GM21381 (cell line): ENCODE measurements at regions not wholly inside any gene's neighbourhood (a gene's known extent, or its start where the extent isn't known, plus 50 kb on each side); places are given as distances from the start of the nearest gene placed in this dataset.

Source experiments
- ATAC-seq: cut with Tn5 transposase; IDR thresholded peaks from one replicate; pipeline ENCODE4 v1.9.1; 2021; ENCODE audit warnings: mild to moderate bottlenecking, moderate library complexity; ENCODE audit not compliant: unreplicated experiment

- no peak for ATAC-seq
Measured at GRCh38 chr15:58269455-58270414, 131.6 kb downstream of the AQP9 start.

GRCh38 chr15:58271410-58271809 lies 133.2 kb downstream of the AQP9 start:
- ATAC-seq, result no peak

DNA sequence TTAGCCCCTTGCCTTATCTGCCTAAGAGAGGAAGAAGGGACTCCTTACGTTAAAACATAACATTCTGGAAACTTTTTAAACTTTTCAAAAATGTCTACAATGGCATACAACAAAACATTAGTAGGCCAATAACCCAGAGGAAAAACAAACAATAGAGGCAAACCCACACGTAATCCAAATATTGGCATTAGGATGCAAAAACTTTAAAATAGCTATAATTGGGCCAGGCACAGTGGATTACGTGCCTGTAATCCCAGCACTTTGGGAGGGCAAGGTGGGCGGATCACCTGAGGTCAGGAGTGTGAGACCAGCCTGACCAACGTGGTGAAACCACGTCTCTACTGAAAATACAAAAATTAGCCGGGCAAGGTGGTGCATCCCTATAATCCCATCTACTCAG lies 134.9 kb downstream of the AQP9 start:
- no peak for ATAC-seq

DNA sequence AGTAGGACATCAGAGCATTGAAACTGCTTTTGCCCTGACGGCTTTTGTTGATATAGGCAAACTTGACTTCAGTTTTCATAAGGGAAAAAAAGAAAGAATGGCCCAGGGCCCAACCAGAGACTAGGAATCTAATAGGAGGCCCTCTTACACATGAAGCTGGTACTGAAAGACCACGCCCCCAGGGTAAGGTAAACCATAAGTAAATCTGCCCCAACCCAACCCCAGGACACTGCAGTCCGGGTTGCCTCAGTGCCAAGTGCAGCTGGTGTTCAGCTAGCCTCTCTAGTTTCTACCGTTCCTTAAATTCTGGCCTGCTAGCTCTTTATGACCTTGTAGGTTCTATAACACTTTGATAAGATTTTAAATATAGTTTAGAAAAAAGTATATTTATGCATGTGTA lies 136.7 kb downstream of the AQP9 start:
- ATAC-seq, result no peak

GRCh38 chr15:58275785-58276184 lies 137.6 kb downstream of the AQP9 start:
- no peak for ATAC-seq

- ATAC-seq, result no peak
Measured at GRCh38 chr15:58276924-58277323, 138.7 kb downstream of the AQP9 start.

GRCh38 chr15:58277333-58277732 lies 139.2 kb downstream of the AQP9 start:
- no peak for ATAC-seq

GRCh38 chr15:58279106-58279505 lies 140.9 kb downstream of the AQP9 start:
- no peak for ATAC-seq

DNA sequence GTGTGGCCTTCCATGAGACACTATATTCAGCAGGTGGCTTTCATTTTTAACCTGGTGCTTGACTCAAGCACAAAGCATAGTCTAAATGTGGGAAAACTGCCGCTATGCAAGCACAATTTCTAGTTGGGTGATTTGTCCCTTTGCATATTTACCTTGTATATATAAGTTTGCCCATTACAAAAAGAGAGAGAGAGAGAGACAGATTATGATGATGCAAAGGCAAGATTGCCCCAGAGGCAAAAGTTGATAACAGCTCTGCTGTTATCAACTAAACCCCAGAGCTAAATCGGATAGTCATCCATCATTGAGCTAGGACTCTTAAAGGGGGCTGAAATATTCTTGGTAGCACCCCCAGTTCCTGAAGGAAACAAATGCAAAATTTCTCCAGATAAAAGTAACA lies 141.5 kb downstream of the AQP9 start:
- ATAC-seq, result no peak

DNA sequence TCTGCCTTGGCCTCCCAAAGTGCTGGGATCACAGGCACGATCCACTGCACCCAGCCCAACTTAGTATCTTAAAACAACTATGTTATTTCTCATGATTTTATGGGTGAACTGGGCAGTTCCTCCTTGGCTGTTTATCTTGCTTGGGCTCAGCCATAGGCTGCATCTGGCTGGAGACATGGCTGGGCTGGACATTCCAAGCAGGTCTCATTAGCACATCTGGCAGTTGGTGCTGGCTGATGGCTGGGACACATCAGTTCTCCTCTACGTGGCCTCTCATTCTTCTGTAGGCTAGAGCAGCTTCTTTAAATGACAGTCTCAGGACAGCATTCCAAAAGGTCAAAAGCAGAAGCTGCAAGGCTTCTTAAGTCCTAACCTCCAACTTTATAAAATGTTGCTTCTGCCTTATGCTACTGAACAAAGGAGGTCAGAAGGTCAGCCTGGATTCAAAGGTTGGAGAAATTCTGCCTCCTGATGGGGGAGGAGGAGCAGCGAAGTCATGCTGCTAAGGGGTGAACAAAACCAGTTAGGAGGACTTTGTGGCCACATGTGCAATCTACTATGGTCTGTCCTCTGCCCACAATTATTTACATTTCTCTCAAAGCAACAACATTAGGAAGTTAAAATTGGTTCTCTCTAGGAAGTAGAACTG lies 144.0 kb downstream of the AQP9 start:
- no peak for ATAC-seq

DNA sequence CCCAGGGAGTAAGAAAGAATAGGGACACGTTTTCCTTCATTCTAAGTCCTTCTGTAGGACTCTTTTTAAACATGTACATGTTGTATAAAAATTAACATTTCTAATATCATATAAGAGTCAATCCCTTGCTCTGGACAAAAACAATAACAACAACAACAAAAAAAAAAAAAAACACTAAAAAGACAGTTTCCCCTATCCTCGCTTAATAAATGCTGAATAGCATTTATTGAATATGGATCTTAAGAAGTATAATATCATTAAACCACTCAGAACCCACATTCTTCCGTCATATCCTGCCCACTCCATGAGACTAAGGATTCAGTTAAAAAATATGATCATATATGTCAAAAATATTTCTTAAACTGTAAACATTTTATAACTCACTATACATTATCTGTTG lies 145.1 kb downstream of the AQP9 start:
- no peak for ATAC-seq

DNA sequence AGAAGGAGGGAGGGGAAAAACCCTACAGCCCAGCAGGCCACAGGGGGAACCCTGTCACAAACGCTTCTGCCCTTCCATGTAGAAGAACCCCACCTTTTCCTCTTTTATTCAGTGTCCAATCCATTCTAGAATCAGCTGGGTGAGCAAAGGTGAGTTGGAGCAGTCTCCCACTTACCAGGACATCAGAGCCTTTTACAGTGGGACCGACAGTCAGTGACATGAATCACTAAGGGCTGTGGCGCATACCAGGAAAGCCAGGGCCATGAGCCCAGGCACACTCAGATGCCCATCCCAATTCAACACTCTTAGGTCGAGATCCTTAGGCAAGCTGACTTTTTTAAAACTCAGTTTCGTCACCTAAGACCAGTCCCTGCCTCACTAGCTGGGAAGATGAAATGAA lies 146.1 kb downstream of the AQP9 start:
- no peak for ATAC-seq

DNA sequence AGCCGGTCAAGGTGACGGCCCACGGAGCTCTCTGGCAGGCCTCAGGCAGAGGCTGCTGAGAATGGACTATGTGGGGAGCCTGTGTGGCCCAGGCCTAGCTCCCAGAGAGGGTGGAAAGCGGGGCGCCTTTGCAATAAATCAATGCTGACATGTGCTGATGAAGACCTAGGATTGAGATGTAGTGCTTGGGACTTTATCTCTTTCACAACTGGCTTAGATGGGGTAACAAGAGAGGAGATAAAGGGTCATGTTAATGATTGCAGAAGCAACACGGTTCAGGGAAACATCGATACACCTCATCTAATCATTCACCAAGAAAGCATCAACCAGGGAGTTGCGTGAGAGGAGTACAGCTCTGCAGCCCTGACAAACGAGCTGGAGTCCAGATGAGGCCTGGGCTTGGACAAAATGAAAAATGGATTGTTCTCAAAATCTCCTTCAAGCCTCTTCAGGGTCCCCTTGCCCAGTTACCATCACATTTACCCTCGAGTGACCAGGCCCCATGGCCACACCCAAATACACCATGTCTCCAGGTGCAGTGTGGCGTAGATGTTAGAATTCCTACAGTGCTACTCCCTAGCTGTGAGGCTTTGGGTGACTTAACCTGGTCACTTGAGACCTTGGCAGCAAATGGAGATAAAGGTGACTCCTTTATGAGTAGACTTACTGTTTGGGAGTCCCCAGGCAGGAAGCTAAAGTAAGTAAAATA lies 146.4 kb upstream of the LIPC start:
- ATAC-seq, result no peak

DNA sequence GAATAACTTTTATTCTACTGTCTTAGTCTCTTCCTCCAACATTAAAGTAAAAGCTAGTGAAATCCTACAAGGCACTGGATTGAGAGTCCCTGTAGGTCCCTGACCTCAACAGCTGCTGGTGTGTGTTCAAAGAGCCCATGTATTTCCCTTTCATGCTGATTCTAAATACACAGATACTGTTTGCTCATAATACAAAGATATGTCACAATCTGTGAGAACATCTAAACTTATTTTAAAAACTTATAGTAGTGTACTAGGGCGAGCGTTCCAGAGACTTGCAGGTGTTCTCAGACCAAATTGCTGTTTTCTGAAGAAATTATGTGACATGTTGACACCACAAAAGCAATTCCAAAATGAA lies 145.9 kb upstream of the LIPC start:
- no peak for ATAC-seq

GRCh38 chr15:58286523-58286922 lies 145.3 kb upstream of the LIPC start:
- no peak for ATAC-seq

DNA sequence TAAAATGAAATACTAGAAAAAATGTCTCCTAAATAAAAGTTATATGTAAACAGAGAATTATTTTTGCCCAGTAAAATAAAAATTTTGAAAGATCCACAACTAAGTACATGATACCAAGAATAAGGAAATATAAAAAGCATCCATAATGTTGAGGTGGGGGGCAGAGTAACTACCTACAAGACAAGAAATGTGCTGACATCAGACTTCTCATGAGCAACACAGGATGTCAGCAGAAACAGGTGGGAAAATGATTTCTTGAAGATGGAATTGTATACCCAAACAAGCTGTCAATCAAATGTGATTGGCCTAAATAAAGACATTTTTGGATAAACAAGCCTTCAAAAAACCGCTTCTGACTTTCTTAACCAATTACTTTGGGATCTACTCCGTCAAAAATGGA lies 143.9 kb upstream of the LIPC start:
- no peak for ATAC-seq

- no peak for ATAC-seq
Measured at GRCh38 chr15:58288592-58288991, 143.2 kb upstream of the LIPC start.

GRCh38 chr15:58291848-58292247 lies 139.9 kb upstream of the LIPC start:
- no peak for ATAC-seq

- no peak for ATAC-seq
Measured at GRCh38 chr15:58292751-58293175, 139.0 kb upstream of the LIPC start.

- ATAC-seq, result no peak
Measured at GRCh38 chr15:58293622-58294550, 137.9 kb upstream of the LIPC start.
